AG04449 (cell line): ENCODE measurements at regions not wholly inside any gene's neighbourhood (a gene's known extent, or its start where the extent isn't known, plus 50 kb on each side); places are given as distances from the start of the nearest gene placed in this dataset.

Experiments
- CTCF ChIA-PET: fragments of 350-600 bp; formaldehyde crosslinking; extraction: SDS; loops from one replicate; lab custom pipeline; 2021; ENCODE audit warnings: antibody characterized with exemption; lab: Yijun Ruan, JAX
- POLR2A ChIA-PET: fragments of 400-600, 350-600 bp; formaldehyde crosslinking; extraction: SDS; loops from one replicate; lab custom pipeline; 2020; ENCODE audit warnings: antibody characterized with exemption, inconsistent platforms; lab: Yijun Ruan, JAX
- DNase-seq: peaks from one replicate; pipeline ENCODE4 v3.0.0-alpha.2; 2010; ENCODE audit warnings: low read depth, low spot score
- H3K4me3 ChIP-seq: 2 replicates; pipeline ENCODE4 v1.5.1; 2011; ENCODE audit warnings: low read depth, mild to moderate bottlenecking, control low read depth, low read length
- CTCF ChIP-seq: IDR thresholded peaks from one replicate; pipeline ENCODE4 v1.5.1; 2011; ENCODE audit warnings: mild to moderate bottlenecking, moderate library complexity, low read length, control low read depth, inconsistent platforms; ENCODE audit not compliant: insufficient read depth; ENCODE audit errors: missing control alignments

DNA sequence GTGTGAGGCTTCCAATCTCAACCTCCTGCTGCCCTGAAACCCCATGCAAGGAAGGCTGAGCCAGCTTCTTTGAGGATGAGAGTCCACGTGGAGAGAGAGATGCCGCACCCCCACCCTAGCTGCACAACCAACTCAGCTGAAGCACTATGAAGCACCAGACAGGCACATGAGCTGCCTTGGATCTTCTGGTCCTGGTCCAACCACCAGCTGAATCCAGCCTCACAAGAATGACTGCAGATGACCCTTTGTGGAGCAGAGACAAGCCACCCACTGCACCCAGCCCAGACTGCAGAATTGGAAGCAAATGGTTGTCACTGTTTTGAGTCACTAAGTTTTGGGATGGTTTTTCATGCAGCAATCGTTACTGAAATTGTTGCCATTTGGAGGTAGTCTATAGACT is 149.6 kb upstream of the SYT13 start:
- no peak overlapping the region for H3K4me3 ChIP-seq
- TF ChIP-seq CTCF = no peak
- ChIA-PET CTCF (interaction anchor here (0.6 to 0.9 kb wide), 2 partner anchors 30 to 64 kb away, joined by 3 read pairs; no protein-coding TSS in a partner anchor), POLR2A (no interaction called here)
- DNase-seq = no peak

GRCh38 chr11:45432910-45433309 is 146.8 kb upstream of the SYT13 start:
- CTCF ChIA-PET = no interaction called here
- POLR2A ChIA-PET = no interaction called here
- no peak for TF ChIP-seq CTCF
- no peak overlapping the region for H3K4me3 ChIP-seq
- no peak for DNase-seq

DNA sequence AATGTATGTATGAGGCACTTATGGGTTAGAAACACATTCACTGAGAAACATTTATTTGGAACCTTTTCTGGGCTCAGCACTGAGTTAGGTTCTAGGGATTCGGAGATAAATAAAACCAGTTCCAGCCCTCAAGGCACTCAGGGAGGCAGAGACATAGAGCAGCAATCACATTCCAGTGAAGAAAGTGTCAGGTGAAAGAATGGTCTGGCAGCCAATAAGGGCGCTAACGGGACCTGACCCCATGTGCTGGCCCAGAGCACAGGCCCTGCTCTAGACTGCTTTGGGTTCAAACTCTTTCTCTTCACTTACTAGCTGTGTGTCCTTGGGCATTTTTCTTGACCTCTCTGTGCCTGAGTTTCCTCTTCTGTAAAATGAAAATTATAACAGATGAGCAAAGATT is 146.0 kb upstream of the SYT13 start:
- no peak for DNase-seq
- TF ChIP-seq CTCF = no peak
- no peak overlapping the region for H3K4me3 ChIP-seq
- ChIA-PET CTCF (no interaction called here), POLR2A (no interaction called here)

DNA sequence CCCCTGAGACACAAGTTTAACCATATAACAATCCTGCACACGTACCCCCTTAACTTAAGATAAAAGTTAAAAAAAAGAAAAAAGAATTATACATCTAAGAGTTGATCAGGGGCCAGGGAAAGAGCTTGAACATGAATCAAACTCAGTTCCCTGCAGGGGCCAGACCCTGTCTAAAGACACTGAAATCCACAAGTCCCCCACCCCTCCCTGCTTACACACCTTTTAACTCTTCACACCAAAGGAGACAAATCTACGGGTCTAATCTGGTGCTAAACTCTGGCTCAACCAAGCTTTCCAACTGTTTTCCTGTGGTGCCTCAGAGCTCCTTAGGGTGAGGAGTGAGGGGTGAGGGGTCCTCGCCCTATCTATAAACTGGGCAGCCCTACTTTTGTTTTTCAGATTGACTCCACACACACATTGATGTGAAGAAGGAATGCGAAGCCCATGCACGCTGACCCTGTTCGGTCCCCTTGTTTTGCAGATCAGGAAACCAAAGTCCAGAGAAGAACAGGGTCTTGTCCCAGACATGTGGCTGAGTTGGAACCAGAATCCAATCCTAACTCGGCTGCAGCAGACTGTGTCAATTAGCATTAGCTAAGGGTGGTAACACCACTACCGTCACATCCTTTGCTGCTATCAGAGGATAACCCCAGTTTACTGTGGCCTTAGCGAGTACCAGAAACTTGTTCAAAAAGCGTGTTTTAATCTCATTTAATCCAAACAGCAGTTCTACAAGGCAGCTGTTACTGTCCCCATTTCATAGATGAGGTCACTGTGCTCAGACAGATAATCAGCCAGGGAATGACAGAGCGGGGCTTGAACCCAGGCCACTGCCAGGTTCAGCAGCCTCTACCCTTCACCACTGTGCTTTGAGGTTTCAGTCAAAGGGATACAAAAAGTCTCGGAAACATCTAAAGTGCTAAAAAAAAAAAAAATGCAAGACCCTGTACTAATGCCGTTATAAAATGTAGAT is 145.2 kb upstream of the SYT13 start:
- no peak overlapping the region for H3K4me3 ChIP-seq
- ChIA-PET CTCF (no interaction called here), POLR2A (no interaction called here)
- no peak for TF ChIP-seq CTCF
- DNase-seq = no peak

DNA sequence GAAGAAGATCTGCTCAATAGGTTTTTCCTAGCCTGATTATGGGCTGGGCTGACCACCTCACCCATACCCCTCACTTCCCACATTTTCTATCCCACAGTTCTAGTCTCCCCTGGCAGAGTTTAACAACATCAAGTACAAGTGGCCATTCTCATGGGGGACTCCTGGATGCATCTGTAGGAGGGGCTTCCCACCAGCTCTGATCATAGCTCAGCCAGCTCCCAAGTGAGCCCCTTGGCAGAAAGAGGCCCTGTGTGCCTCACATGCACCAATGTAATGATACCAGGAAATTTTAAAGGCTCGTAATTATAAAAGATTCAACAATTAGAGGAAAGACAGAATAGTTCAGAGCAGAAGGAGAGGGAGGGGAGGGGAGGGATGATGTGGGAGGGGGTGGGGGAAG is 144.2 kb upstream of the SYT13 start:
- CTCF ChIA-PET = no interaction called here
- POLR2A ChIA-PET = no interaction called here

More for the DNA sequence above, 144.2 kb upstream of the SYT13 start:
- no peak for DNase-seq
- TF ChIP-seq CTCF = no peak
- H3K4me3 ChIP-seq = no peak overlapping the region
